GM21786 (cell line): ENCODE measurements at regions not wholly inside any gene's neighbourhood (a gene's known extent, or its start where the extent isn't known, plus 50 kb on each side); places are given as distances from the start of the nearest gene placed in this dataset.
"Not testable (repeated sequence)": the region's sequence is repeated elsewhere in the genome, so short reads cannot be mapped to it uniquely, and the experiment has no call there.

ENCODE experiments used
- ATAC-seq: cut with Tn5 transposase; IDR thresholded peaks from one replicate; pipeline ENCODE4 v1.9.1; 2021; ENCODE audit not compliant: unreplicated experiment

DNA sequence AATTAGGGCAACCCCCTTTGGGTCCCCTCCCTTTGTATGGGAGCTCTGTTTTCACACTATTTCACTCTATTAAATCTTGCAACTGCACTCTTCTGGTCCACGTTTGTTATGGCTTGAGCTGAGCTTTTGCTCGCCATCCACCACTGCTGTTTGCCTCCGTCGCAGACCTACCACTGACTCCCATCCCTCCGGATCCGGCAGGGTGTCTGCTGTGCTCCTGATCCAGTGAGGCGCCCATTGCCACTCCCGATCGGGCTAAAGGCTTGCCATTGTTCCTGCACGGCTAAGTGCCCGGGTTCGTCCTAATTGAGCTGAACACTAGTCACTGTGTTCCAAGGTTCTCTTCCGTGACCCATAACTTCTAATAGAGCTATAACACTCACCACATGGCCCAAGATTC is 1424.7 kb downstream of the SLITRK1 start:
- ATAC-seq, result not testable (repeated sequence)

DNA sequence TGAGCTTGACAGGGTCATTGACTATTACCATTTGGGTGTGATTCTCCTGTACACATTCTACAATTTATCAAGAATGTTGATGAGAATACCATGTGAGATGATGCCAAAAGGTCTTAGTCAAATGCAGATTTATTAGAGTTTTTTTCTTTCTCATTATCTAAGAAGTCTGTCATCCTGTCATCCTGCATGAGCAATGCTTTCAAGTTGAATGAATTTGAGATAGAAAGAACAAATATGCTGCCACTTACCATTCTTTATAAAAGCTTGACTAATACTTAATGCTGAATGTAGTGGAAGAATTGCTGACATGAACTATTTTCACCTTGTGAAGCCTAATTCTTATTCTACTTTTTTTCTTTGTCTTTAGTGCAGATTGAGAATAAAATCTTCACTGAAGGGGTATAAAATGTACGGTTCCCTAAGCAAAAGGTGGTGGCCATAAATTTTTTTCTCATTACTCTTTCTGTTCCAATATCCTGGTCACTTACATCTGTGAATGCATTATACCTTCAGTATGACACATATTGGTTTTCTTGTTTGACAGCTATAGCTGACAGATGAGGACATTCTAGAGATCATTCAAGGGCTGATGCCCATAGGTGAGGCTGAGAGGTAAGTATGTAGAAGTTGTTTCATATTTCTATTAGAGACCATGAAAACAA is 1434.7 kb downstream of the SLITRK1 start:
- ATAC-seq, result no peak

DNA sequence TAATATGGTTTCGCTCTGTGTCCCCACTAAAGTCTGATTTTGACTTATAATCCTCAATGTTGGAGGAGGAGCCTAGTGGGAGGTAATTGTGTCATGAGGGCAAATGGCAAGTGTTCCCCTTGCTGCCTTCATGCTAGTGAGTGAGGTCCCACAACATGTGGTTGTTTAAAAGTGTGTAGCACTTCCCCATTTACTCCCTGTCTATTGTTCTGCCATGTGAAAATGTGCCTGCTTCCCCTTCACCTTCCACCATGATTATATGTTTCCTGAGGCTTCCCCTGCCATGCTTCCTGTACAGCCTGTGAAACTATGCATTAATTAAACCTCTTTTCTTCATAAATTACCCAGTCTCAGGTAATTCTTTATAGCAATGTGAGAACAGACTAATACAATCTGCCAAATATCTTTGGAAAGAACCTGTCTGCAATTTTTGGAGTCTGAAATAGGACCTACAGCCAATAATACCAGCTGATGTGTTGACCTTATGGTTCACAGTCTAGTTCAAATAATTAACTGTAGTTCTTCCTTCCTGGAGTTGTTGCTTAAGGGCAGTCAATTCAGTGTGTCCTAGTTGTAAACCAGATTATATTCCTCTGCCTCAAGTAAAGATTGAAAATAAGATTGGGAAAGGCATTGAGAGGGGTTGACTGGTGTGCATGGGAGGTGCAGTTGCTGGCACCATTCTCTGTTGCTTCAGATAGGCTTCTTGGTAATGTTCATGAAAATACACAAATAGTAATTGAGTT is 1442.9 kb downstream of the SLITRK1 start:
- no peak for ATAC-seq

DNA sequence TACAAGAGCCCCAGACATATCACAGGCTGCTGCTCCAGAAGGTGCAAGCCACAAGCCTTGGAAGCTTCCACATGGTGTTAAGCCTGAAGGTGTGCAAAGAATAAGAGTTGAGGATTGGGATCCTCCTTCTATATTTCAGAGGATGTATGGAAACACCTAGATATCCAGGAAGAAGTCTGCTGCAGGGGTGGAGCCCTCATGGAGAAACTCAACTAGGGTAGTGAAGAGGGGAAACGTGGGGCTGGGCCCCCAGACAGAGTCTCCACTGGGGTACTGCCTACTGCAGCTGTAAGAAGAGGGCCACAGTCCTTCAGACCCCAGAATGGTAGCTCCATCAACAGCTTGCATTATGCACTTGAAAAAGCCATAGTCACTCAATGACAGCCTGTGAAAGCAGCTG is 1444.0 kb downstream of the SLITRK1 start:
- ATAC-seq, result no peak

DNA sequence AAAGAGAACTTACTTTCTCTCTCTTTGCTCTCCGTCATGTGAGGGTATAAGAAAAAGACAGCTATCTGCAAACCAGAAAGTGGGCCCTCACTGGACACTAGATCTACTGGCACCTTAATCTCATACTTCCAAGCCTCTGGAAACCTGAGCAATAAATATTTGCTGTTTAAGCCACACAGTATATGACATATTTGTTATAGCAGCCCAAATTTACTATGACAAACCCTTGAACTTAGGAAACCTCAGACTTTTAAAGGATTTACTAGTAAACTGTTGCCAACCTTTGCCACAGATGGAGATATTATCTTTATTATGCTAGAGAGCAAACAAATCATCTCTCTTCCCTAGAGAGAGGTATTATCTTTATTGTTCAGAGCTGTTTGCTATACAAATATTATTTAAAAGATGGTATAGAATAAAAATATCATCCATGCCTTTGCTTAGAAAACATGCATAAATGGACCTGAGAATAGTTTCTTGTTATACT is 1446.1 kb downstream of the SLITRK1 start:
- no peak for ATAC-seq

DNA sequence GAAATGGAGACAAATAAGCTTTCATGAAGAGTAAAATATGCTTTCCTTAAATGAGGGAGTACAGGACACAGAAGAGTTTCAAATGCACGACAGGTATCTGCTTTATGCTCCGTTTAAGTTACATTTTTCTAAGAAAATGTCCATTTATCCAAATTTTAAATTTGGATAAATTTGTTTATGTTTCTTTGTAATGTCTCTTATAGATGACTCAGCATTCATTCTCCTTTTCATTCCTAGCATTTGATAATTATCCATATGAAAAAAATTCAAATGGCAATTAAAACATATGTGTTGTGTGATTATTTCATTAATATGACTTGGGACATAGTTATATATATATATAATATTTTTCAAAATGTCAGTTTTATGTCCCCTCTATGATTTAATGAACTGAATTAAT is 1449.3 kb downstream of the SLITRK1 start:
- ATAC-seq, result no peak

DNA sequence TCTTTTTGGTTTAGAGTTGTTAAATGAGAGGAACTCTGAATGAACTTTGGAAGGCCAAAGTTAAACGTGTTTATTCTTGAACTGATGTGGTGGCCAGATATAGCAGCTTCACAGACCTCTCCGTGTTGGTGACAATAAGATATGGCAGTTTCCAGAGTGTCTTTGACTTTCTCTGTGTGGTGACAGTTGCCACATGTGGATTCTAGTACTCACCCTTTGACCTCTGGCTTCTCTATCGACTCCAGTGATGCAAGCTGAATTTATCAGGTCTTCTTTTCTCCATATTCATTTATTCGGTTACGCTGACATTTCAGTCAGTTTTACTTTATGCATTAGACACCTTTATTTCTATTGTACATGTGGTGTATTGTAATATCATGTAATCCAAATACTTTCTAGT is 1469.5 kb downstream of the SLITRK1 start:
- ATAC-seq, result no peak

DNA sequence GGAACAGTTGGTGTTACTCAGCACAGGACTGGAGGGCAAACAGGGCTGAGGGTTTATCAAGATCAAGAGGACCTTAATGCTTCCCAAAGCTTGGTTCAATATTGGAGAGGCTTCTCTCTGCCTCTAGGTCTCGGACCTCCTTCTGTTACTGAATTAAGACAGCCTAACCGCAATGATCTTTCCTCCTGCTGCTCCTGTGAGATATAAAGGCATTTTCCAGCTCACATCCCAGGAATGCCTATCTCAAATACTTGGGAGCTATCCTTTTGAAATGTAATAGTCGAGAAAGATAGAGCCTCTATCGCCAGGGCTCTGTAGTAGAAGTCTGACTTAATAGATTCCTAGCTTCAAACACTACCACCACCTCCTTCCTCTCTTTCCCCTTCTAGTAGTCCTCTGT is 1475.0 kb downstream of the SLITRK1 start:
- no peak for ATAC-seq

DNA sequence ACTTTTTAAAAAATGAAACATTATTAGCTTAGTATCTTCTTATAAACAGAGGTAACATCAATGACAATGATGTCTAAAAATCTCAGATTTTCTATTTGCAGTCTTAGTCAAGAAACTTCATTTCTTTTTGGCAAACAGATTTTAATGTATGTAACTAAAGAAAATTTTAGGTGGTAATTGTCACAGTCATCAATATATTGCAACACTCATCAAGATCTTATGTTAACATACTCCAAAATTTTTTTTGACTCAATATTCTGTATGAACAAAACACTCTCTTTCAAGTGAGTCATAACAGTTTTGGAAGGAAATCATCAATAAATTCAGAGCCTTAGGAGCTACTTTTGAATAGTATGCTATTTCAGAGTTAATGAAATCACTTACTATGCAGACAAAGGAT is 1507.6 kb downstream of the SLITRK1 start:
- ATAC-seq, result no peak

DNA sequence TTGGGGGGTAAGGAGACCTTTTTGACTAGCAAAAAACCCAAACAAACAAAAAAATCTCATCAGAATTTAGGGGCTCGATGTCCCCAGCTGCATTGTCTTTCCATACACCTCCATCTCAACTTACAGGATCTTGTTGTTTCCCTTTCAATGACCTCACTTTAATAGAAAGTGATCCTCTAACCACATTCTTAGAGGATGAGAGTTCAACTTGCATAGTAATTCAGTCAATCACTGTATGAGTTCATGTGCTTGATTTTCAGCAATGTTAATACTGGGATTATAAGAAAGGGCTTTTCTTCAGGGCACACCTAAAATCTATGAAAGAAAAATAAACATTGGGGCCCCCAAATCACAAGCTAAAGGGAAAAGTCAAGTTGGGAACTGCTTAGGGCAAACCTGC is 1512.0 kb downstream of the SLITRK1 start:
- ATAC-seq, result no peak

DNA sequence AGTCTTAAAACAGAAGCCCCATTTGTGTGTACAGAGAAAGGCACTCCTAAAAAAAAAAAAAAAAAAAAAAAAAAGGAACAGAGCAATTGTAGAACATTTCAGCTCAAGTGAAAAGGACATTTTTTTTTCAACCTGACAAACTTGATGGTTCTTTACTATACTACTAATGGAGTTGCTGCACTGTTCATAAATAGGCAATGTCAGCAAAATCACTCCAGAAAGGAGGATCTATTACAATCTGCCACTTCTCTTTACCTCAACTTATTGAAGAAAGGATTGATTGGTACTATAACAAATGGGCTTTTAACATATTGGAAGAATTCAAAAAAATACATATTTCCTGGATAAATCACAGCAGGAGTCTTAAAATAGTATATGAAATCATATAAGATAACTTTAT is 1517.7 kb downstream of the SLITRK1 start:
- no peak for ATAC-seq

DNA sequence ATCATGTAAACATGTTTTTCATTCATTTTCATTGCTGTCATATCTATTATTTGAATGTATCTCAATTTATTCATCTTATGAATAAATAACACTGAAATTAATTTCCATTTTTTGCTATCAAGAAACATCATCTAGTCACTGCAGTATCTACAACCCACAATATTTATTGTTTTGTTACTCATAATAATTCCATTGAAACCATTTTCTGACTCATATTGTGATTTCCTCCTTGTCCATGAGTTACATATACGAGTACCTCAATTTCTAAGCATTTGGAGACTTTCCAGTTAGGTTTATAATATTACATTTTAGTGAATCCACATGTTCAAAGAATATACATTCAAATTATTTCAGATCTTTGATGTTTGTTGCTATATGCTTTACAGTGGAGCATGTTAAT is 1524.0 kb downstream of the SLITRK1 start:
- ATAC-seq, result no peak

DNA sequence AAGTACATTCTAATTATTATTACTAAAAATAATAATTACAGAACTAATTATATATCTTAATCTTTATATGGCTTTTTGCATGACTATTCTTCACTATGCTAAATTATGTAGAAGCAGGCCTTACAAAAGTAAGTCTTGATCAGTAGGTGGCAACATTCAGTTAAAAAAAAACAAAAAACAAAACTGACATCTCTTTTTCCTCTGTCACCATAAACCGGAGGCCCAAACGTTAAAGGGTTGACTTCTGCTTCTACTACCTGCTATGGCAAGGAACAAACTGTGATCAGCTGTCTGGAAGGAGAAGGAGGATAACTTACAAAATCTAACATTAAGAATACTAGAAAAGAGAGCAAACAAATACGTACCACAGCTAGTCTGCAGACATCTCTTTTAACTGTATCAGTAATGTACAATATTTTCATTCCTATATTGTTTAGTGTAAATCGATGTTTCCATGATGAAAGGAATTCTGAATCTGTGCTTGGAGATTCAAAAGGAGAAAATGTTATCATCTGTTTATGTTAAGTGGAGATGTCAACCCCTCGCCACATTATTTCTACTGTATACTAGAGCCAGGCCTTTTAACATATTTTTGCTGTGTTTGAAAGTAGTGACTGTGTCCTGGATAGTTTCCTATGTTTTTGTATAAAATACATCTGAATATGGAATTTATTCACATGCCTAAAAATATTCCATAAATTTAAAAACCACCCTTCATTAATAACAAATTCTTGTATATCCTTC is 1525.4 kb downstream of the SLITRK1 start:
- ATAC-seq, result no peak

DNA sequence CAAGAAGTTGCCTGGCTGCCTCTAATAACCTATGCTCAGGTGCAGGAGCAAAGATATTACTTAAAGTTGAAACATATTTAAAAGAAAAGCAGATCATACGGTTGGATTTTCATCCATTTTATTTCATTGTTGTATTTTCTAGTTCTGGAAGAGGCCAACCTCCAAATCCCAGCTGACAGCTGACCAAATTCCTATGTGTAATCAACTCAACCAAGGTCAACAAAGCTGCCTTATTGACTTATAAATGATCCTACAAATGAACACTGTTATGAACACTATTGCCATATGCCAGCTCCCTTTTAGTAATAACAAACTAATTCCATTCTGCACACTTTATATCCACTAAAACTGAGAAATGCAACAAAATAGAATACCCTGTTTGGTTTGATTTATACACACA is 1537.4 kb downstream of the SLITRK1 start:
- ATAC-seq, result no peak

DNA sequence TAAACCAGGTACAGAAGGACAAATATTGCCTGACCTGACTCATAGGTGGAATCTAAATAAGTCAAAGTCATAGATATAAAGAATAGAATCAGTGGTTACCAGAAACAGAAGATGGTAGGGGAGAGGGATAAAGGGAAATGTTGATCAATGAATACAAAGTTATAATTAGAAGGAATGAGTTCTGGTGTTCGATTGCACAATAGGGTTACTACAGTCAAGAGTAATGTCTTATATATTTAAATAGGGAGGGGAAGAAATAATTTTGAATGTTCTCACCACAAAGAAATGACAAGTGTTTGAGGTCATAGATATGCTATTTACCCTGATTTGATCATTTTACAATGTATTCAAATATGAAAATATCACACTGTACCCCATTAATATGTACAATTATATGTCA is 1541.2 kb downstream of the SLITRK1 start:
- no peak for ATAC-seq

DNA sequence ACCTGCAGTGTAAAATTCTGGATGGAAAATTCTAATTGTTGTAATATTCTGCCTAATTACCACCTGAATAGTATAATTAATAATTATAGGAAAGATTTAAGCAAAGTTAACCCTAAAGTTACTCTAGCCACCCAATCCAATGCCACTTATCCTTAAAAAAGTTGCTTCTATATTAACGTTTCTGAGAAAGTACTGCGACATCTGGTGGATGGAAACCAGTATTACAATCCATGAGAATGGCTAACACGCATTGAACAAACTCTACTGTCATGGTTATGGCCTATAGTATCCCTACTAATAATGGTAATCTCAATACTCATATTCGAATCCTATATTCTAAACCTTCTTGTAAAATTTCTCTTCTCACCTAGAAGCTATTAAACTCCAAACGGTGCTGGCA is 1551.8 kb downstream of the SLITRK1 start:
- no peak for ATAC-seq

DNA sequence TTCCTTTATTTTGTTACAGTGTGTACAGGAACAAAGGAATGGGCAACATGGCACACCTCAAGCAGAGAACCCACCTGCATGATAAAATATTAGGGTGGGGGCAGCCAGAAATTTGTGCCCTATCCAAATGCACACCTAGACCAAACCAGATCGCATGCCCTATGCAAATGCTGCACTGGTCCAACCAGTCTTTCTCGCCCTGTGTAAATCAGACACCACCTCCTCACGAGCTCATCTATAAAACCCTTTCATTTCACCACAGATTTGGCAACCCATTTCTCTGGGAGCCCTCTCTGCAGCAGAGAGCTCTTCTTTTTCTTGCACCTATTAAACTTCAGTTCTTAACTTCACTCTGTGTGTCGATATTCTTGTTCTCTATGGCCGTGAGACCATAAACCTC is 1559.2 kb downstream of the SLITRK1 start:
- no peak for ATAC-seq

DNA sequence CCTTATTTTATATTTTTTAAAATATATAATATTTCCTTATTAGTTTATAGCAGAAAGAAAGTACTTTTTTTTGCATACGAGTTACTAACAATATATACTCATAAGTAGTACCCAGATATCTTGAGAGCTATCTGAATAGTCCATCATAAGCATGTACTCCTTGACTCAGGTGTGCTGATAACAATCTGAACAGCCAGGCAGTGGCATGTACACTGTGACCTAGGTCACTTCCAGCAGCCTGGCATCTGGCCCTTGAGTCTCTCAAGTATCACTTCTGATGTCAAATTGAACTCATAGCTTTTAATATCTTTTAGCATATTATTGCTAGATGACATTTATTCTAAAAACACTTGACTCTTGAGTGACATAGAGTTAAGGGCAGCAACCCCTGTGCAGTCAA is 1576.7 kb downstream of the SLITRK1 start:
- no peak for ATAC-seq

DNA sequence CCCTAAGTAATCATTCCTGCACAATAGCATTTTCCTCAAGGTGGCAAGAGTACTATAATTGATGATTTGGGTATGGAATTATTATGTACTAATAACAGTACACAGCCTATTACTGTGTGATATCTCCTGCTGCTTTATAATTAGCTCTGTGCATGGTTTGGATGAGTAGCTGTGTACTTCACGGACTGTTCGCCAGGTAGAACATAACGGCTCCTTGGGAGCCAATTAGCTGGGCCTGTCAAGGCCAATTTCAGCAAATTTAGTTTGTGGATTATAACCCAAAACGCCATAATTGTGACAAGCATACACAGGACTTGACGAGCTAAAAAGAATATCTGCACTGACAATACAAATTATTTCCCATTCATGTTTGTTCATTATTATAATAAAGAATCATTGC is 1584.2 kb downstream of the SLITRK1 start:
- no peak for ATAC-seq

DNA sequence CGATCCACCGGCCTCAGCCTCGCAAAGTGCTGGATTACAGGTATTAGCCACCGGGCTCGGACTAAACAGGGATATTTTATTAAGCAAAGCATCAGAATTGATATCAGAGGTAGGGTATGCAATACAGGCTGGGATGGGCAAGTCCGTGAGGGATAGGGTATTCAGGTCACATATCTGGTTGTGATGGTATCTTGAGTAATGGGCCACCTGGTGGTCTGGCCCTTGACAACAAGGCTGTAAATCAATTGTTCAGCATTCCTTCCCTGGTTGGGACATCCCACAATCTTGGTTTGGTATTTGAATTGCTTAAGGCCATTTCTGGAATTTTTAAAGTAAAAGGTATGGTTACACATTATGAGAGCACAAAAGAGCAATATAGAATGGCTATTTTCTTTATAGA is 1588.0 kb downstream of the SLITRK1 start:
- ATAC-seq, result no peak

DNA sequence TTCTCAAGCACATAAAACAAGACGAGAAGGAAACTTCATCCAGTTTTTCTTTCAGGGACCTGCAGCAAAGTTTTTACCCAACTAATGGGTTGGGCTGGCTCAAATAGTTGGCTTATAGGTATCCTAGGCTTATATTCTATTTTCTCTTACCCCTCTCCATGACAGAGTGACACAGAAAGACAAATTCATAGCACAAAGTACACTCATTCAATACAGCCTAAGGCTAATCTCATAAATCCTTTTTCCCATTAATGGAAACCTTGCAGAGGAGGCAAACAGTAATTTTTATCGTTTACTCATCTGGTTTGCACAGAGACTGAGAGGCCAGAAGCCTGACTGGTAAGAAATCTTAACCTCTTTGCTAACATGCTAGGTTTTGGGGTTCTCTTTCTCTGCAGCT is 1589.9 kb downstream of the SLITRK1 start:
- ATAC-seq, result no peak

DNA sequence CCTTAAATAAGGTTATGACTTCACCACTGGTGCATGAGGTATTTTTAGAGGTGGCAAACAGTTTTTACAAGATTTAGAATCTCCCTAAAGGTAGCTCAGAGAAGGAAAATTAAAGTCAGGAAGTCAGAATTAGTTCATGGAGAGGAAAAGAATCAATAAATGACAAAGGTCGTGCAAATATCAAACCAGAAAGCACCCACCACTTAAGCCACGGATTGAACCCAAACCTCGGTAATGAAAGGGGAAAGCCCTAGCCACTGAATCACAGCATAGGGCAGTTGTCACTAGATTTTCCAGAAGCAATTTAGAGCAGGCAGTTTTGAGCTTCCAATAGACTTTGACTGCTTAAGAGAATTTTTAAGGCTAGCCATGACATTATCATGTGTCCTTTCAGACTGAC is 1590.4 kb downstream of the SLITRK1 start:
- no peak for ATAC-seq
